Islet of Langerhans (tissue), 1 donor: ENCODE measurements at regions not wholly inside any gene's neighbourhood (a gene's known extent, or its start where the extent isn't known, plus 50 kb on each side); places are given as distances from the start of the nearest gene placed in this dataset.
"Not testable (repeated sequence)": the region's sequence is repeated elsewhere in the genome, so short reads cannot be mapped to it uniquely, and the experiment has no call there.

Experiments used
- FAIRE-seq: peaks from one replicate; lab custom pipeline; 2011; peaks lifted over from hg19 to GRCh38; lab: Jason Lieb, UNC

DNA sequence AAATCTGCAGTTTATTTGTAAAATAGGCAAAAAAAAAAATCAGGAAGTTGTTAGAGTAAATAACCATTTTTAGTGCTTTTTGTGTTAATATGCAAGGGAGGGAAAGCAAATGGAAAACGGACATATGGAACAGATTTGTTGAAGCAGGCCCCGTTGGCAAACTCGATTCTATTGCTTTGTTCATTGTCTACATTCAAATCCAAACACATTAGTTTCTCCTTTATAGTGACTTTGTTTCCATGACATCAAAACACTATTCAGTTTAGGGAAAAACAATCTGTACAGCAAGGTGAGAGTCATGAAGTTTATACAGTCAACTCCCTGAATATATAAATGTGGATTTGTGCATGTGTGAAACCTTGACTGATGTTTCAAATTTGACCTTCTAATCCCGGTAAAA, 142.2 kb downstream of the FAM47A start:
- FAIRE-seq = no peak

DNA sequence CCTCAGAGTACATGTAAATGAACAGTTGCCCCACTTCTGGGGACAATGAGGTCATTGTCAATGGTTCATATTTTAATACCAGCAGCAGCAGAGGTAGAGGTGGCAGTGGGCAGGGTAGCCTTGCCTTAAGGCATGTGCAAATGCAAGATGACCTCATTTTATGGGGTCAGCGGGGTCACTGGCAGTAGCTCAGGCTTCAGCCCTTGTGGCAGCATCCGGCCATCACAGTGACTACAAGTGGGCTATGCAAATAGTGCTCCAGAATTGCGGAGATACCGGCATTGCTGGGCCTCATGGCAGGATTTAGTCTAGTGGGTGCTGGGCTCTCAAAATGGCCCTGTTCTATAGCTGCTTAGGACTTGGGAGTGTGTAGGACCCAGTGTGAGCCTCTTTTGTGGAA, 144.7 kb downstream of the FAM47A start:
- no peak for FAIRE-seq

DNA sequence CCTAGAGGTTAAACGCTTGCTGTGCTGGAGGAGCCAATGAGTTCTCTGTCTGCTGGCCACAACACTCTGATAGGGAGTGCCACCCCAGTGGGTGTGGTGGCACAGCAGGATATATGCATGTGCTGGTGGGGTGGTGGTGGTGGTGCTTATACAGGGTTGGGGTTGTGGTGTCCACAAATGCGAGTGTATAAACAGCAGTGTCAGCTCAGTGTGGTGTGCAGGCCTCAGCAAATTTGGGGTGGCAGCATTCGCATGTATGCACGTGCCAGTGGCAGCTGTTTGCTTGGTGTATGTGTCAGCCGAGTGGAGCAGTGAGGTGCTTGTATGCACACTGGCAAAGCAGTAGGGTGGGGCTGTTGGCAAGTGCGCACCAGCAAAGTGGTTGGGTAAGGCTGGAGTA, 157.4 kb downstream of the FAM47A start:
- no peak for FAIRE-seq

DNA sequence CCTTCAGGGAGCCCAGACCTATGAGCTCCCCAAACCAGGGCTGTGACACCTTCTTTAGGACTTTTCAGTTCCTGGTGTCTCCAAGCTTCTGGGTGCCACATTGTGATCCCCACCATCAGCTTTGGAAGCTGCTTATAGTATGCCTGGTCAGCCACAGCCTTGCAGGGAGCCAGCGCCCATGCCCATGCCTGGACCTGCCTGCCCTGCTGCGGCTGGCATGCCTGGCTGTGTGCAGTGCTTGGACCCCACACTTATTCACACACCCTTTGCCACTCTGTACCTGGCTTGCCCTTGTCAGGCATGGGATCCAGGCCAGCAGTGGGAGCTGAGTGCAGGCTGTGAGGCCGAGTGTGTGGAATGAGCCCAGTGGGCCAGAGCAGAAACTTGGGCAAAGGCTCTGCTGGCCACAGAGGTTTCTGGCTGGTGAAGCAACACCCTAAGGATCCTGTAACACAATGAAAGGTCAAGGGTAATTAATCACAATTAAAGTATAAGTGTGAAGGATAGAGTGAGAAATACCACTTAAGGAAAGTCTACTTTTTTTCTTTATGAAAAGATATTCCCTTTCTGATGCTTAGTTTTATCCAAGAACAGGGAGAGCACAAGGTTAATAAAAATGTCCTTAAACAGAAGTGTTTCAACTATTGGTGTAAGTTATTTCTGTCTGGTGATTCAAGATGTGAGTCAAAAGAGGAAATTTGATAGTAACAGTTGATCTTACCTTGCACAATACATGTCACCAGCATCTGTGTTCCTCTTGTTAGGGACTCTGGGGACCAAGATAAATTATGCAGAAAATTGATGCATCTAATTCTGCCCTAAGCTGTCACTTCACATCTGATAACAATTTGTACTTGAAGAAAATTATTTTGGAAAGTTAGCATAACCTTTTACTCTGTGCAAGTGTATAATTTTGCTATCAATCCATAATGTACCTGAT, 161.8 kb downstream of the FAM47A start:
- FAIRE-seq = no peak

DNA sequence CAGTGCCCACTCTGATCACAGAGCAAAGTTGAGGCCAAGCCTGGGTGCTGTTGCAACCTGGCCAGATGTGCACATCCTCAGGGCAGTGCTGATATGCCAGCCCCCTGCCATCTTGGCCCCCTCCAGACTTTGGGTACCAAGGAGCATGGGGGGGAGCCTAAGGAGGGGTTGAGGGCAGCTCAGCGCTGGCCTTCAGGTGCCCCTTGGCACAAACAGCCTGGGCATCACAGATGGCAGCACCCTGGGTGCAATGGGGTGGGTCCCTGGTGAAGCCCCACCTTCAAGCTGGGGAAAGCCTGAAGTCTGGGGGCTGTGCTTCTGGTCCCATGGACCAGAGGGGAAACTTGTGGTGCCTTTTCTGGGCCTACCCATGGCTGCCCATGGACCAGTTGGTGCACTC, 163.0 kb downstream of the FAM47A start:
- FAIRE-seq = no peak

DNA sequence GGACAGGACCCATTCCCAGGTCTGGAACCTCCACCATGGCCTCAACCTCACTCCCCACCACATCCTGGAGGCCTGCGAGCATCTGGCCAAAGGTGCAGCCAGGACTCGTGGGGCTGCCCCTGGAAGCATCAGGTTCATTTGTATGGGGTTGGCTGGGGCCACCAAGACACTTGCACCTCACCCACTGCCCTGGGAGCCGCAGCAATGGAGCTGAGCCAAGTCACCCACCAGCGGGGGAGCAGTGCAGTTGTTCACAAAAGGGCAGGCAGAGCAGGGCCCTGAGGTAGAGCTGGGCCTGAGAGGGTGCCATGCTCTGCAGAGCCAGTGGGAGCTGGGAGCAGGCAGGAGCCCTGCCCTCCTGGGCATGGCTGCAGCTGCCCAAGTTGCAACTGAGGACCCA, 163.5 kb downstream of the FAM47A start:
- no peak for FAIRE-seq

DNA sequence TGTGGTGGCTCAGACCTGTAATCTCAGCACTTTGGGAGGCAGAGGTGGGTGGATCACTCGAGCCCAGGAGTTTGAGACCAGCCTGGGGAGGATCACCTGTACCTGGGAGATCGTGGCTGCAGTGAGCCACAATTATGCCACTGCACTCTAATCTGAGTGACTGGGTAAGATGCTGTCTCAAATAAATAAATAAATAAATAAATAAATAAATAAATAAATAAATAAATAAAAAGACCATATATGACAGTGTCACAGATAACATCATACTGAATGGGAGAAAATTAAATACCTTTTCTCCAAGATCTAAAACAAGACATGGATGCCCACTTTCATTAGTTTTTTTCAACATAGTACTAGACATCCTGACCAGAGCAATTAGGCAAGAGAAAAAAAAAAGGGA, 182.8 kb downstream of the FAM47A start:
- no peak for FAIRE-seq

DNA sequence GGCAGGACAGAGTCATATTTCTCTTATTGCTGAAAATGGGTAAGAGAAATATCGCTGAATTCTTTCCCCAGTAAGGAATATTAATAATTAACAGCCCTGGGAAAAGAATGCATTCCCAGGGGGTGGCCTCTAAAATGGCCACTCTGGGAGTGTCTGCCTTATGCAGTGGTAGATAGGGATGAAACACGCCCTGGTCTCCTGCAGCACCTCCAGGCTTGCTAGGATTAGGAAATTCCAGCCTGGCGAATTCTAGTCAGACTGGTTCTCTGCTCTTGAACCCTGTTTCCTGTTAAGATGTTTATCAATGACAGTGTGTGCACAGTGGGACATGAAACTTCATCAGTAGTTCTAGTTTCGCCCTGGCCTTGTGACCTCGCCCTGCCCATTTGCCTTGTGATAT, 205.9 kb downstream of the FAM47A start:
- FAIRE-seq = not testable (repeated sequence)

DNA sequence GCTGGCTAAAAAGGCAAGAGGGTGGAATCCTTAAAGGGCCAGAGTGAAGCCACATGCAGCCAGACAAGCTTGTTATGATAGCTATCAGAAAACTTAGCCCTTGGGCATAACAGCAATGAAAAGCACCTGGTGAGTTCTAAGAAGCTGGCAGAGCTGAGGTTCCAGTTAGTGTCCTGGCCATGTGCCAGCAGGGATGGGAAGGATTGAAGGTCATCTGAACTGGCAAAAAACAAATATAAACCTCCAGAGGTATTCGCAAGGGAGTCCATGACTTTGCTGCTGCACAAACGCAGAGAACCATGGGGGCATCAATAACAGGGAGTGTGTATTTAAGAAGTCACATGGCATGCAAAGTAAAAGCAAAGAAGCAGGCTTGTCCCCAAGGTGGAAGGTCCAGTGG, 208.9 kb downstream of the FAM47A start:
- no peak for FAIRE-seq

DNA sequence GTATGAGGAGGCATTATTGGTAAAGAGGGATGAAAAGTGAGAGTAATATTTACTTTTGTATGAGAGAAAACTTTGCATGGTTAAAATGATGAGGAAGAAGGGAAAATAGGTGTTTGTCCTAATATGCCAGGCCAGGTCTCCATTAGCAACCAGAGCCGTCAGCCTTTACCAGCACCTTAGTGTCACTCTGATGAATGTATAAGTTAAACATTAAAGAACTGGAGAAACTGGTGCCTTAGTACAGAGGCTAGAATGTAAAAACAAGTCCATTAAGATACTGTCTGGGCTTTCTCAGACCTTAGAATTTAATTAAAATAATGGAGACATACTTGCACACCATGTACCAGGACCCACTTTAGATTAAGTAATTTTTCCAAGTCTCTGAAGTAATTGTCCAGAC, 222.3 kb downstream of the FAM47A start:
- FAIRE-seq = no peak

DNA sequence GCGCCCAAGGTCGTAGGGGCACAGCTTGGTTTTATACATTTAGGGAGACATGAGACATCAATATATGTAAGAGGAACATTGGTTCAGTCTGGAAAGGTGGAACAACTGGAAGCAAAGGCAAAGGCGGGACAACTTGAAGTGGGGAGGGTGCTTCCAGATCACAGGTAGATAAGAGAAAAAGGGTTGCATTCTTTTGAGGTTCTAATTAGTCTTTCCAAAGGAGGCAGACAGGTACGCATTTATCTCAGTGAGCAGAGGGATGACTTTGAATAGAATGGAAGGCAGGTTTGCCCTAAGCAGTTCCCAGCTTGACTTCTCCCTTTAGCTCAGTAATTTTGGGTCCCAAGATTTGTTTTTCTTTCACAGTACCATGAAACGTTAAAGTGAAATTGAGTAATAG, 223.2 kb downstream of the FAM47A start:
- FAIRE-seq = no peak

DNA sequence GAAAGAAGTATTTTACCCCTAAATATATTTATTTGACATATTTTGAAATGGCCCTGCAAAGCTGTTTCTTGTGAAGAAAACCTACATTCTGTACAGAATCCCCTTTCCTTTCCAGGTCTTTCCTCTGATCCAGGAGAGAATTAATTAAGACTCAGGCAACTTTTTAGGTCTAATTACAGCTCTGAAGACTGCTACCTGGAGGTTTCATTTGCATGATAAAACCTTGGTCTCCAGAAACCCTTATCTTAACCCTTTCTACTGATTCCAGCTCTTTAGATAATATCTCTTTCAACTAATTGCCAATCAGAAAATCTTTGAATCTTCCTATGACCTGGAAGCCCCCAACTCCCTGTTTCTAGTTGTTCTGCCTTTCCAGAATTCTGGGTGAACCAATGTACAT, 224.0 kb downstream of the FAM47A start:
- FAIRE-seq = no peak

DNA sequence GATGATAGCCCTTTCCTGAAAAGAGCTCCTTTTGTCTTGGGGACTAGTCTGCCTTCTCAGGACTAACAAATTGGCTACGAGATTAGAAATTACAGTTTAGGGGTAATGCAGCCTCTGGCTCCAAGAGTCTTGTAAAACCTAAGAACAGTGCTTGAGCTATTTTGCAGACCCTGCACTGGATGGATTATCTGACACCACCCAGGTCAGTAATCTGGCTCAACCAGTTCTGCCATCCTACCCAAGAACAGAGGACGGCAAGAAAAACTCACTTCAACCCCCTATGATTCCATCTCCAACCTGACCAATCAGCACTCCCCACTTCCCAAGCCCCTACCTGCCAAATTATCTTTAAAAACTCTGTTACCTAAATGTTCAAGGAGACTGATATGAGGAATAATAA, 225.1 kb downstream of the FAM47A start:
- FAIRE-seq = no peak

DNA sequence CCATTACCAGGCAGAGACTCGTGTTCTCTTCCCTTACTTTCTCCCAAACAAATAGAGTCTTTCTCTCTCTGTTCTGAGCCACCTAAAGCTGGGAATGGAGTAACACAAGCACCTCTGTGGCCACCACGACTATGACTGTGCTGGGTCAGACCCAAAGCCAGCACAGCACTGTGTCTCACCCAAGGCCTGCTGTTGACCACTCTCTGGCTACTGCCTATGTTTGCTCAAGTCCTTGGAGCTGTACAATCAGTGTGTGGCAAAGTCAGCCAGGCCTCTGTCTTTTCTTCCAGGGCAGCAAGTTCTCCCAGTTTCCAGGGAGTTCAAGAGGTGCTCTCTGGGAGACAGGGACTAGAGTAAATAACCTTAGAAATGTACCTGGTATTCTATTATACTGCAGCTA, 239.4 kb downstream of the FAM47A start:
- FAIRE-seq = no peak

DNA sequence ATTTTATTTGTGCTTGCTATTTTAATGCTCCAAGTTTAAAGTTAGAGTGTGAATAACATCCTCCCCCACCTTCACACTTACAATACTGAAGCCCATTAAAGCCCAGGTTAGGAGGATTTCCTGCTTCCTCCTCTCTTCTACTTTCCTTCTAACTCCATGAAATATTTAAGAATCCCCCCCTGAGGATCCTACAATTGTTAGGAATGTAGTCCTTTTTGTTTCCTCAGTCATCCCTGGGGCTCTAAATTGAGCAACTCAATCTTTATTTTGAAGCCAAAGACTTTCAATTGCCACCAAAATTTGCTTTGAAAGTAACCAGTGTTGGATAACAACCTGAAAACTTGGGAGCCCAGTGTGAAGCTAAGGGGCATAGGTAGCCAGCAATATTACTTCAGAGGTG, 276.9 kb downstream of the FAM47A start:
- FAIRE-seq = no peak

DNA sequence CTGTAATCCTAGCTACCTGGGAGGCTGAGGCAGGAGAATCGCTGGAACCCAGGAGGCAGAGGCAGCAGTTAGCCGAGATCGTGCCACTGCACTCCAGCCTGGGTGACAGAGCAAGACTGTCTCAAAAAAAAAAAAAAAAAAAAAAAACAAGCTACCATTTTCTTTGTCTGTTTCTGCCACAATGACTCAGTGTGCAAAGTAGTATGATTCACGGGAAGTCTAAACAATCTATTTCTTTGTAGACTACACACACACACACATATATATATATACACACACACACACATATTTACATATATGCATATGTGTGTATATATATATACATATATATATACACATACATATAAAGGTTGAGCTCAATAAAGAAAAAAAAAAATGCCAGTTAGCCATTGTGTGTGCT, 280.0 kb downstream of the FAM47A start:
- FAIRE-seq = not testable (repeated sequence)

DNA sequence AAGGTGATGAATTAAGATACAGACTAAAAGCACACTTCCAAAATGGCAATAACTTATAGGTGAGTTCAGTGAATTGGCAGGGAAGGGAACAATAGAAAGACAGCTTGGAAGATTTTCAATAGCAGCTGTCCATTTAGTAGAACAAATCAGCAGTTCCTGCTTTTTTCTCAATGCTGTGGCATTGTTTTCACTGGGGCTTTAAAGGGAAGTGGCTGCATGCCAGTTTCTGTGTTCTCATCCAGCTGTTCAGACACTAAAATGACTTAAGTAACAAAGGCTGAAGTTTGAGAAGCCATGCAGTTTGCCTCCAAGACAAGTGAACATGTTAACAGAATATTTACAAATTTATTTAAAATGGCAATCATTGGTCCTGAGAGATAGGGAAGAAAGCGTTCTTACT, 291.9 kb downstream of the FAM47A start:
- FAIRE-seq = no peak

DNA sequence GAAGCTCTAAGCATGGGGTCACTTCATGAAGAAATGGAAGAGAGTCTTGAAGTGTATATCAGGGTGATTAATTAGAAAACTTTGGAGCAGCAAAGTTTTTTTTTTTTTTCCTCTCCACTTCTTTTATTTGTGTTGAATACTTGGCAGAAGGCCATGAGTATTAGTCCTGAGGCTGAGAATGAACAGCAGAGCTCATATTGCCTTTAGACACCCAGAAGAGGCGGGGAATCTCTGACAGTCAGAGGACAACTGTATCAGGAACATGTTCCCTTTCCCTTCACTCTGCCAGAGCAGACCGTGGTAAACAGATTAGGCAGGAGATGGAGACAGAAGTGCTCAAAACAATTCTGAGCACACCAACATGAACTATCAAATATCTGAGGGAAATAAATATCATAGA, 300.9 kb downstream of the FAM47A start:
- no peak for FAIRE-seq

DNA sequence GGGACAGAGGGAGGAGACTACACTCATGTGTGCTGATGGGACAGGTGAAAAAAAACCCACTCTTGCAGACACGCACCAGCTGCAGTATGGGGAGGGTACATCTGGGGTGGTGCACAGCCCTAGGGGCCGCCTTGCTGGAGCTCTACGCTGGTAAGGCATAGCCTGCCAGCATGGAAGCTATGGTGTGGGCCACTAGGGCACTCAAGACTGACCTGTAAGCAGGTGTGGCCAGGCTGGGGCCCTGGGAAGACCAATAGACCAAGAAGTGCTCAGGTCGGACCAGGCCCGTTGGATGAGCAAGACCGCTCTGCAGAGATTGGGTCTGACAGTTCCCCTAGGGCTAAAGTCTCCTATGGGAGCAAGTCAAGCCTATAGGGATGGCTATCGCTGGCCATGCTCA, 314.8 kb downstream of the FAM47A start:
- FAIRE-seq = no peak

DNA sequence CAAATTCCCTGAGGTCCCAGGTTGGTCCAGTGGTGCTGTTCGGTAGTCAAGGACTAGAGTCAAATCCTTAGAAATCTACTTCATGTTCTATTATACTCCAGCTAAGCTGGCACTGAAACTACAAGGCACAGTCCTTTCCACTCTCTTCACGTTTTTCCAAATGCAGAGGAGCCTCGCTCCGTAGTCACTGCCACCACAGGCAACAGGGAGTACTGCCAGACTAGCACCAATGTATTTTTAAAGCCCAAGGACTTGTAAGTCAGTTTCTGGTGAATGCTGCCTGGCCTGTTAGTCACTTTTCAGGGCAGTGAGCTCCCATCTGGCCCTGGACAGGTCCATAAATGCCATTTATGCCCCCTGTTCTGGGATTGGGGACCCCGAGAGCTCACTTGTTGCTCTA, 323.5 kb downstream of the FAM47A start:
- FAIRE-seq = no peak

DNA sequence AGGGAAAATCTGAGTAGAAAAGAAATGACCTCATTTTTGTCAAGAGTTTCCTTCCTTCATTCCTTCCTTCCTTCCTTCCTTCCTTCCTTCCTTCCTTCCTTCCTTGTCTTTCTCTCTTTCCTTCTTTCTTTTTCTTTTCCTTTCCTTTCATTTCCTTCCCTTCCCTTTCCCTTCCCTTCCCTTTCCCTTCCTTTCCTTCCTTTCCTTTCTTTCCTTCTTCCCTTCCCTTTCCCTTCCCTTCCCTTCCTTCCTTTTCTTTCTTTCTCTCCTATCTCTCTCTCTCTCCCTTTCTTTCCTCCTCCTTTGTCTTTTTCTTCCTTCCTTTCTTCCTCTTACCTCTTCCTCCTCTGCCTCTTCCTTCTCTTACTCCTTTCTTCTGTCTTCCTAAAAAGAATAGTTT, 347.6 kb downstream of the FAM47A start:
- no peak for FAIRE-seq

DNA sequence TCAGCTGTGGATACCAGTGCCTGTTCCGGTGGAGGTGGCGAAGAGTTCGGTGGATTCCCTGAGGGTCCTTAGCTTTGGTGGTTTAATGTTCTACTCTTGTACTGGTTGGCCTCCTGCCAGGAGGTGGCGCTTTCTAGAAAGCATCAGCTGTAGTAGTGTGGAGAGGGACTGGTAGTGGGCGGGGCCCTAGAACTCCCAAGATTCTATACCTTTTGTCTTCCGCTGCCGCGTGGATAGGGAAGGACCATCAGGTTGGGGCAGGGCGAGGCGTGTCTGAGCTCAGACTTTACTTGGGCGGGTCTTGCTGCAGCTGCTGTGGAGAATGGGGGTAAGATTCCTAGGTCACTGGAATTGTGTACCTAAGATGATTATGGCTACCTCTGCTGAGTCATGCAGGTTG, 390.3 kb downstream of the FAM47A start:
- no peak for FAIRE-seq

DNA sequence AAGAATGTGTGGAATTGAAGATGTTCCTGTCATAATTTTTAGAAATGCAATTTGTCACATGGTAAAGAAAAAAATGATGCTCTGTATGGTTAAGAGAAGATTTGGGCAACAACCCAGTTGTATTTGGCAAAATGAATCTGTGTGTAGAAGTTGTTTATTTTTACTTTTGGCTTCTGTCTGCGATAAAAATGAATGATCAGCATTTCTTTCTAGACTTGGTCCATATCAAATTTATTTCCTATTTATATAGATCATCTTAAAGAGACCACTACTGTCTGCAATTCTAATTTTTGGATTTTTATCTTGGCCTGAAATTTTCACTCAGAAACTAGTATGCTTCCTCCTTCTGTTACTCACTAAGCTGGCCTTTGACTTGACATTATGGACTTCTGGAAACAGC, 396.9 kb downstream of the FAM47A start:
- FAIRE-seq = no peak
